OCI-LY7 (cell line): ENCODE measurements at regions not wholly inside any gene's neighbourhood (a gene's known extent, or its start where the extent isn't known, plus 50 kb on each side); places are given as distances from the start of the nearest gene placed in this dataset.

Experiments used
- BruUV-seq: library from RNA; stranded (reverse); fragments of 400-500 nt; replicated peaks from 2 replicates; lab custom pipeline; 2021; lab: Mats Ljungman, UMichigan
- CTCF ChIA-PET: fragments of 300-600 bp; sonication (Branson Sonifier 250); formaldehyde crosslinking; loops from one replicate; lab custom pipeline; 2022; ENCODE audit warnings: antibody characterized with exemption; ENCODE audit not compliant: unreplicated experiment; lab: Charles Lee
- POLR2A ChIA-PET: fragments of 300-600 bp; sonication (Branson Sonifier 250); formaldehyde crosslinking; loops from one replicate; lab custom pipeline; 2022; ENCODE audit warnings: antibody characterized with exemption; lab: Charles Lee
- DNase-seq: peaks from one replicate; pipeline ENCODE4 v3.0.0-alpha.2; 2015; ENCODE audit warnings: low spot score
- H2AFZ ChIP-seq: fragments of 200-600 bp; sonication (generic), shearing (Covaris generic); 2 replicates; pipeline ENCODE4 v1.6.1; 2014; ENCODE audit warnings: mild to moderate bottlenecking, antibody characterized with exemption, low read length, moderate library complexity
- H3K27ac ChIP-seq: fragments of 200-600 bp; sonication (generic); 2 replicates; pipeline ENCODE4 v1.5.1; 2014; ENCODE audit warnings: mixed run types, low read depth, mild to moderate bottlenecking, moderate library complexity, low read length, inconsistent platforms; ENCODE audit not compliant: poor library complexity, severe bottlenecking
- H3K36me3 ChIP-seq: fragments of 200-600 bp; sonication (generic); 2 replicates; pipeline ENCODE4 v1.6.1; 2014; ENCODE audit warnings: mild to moderate bottlenecking, antibody characterized with exemption, low read length, moderate library complexity, mixed read lengths; ENCODE audit not compliant: insufficient read depth
- H3K4me1 ChIP-seq: fragments of 200-600 bp; sonication (generic); 2 replicates; pipeline ENCODE4 v1.5.1; 2014; ENCODE audit warnings: mild to moderate bottlenecking, low read length; ENCODE audit not compliant: insufficient read depth, poor library complexity, severe bottlenecking
- H3K4me2 ChIP-seq: fragments of 200-600 bp; sonication (generic); 2 replicates; pipeline ENCODE4 v1.6.1; 2014; ENCODE audit warnings: mild to moderate bottlenecking, low read length
- H3K4me3 ChIP-seq: fragments of 200-600 bp; sonication (generic); 2 replicates; pipeline ENCODE4 v1.5.1; 2014; ENCODE audit warnings: mild to moderate bottlenecking, low read depth, low read length; ENCODE audit not compliant: poor library complexity, severe bottlenecking
- H3K79me2 ChIP-seq: fragments of 200-600 bp; sonication (generic); 2 replicates; pipeline ENCODE4 v1.6.1; 2016; ENCODE audit warnings: low read depth, mild to moderate bottlenecking, low read length, moderate library complexity, mixed read lengths; ENCODE audit not compliant: insufficient read depth
- H3K9me2 ChIP-seq: fragments of 200-600 bp; sonication (generic); 2 replicates; pipeline ENCODE4 v1.6.1; 2016; ENCODE audit warnings: mild to moderate bottlenecking, low read length, mixed read lengths; ENCODE audit not compliant: insufficient read depth
- H3K9me3 ChIP-seq: fragments of 200-600 bp; sonication (generic); 2 replicates; pipeline ENCODE4 v1.6.1; 2014; ENCODE audit warnings: mild to moderate bottlenecking, mixed run types, low read length, mixed read lengths
- H4K20me1 ChIP-seq: fragments of 200-600 bp; sonication (generic); 2 replicates; pipeline ENCODE4 v1.6.1; 2014; ENCODE audit warnings: mild to moderate bottlenecking, antibody characterized with exemption, low read length, moderate library complexity, mixed read lengths; ENCODE audit not compliant: insufficient read depth
- CTCF ChIP-seq: fragments of 200-600 bp; sonication (generic); conservative IDR thresholded peaks from 2 replicates; pipeline ENCODE4 v1.5.1; 2014; ENCODE audit warnings: mild to moderate bottlenecking, antibody characterized with exemption, low read length, moderate library complexity, mixed read lengths
- EZH2phosphoT487 ChIP-seq: fragments of 200-600 bp; sonication (generic); IDR thresholded peaks from 2 replicates; pipeline ENCODE4 v1.6.1; 2018; ENCODE audit warnings: low read depth, borderline replicate concordance, mild to moderate bottlenecking, mixed run types, antibody characterized with exemption, low read length, moderate library complexity, mixed read lengths
- intact Hi-C: fragments of 100-400 bp; cut with micrococcal nuclease; formaldehyde crosslinking; loops from one replicate; pipeline ENCODE4 v1.10.0; 2022; ENCODE audit not compliant: unreplicated experiment

- Histone ChIP-seq H3K27ac (no peak overlapping the region), H3K36me3 (no peaks in the 10 kb centered on the region), H4K20me1 (no peaks in the 10 kb centered on the region), H3K4me2 (no peak overlapping the region), H3K4me3 (no peak overlapping the region), H3K9me3 (no peaks in the 10 kb centered on the region), H3K9me2 (no peaks in the 10 kb centered on the region), H3K79me2 (no peaks in the 10 kb centered on the region), H2AFZ (no peak overlapping the region), H3K4me1 (no peaks in the 10 kb centered on the region)
- TF ChIP-seq EZH2phosphoT487 (no peak), CTCF (no peak)
- no TSS peak for BruUV-seq
- intact Hi-C loops, result no loop called here
- CTCF ChIA-PET, result no interaction called here
- POLR2A ChIA-PET, result no interaction called here
- DNase-seq, result no peak
These were observed 139.6 kb downstream of the YIPF5 start for GRCh38 chr5:144030904-144031303.

- H4K20me1 ChIP-seq, result no peaks in the 10 kb centered on the region
- H3K4me2 ChIP-seq, result no peak overlapping the region
- H3K36me3 ChIP-seq, result no peaks in the 10 kb centered on the region
- no peak overlapping the region for H3K4me3 ChIP-seq
- H3K9me3 ChIP-seq, result no peaks in the 10 kb centered on the region
- POLR2A ChIA-PET, result no interaction called here
- intact Hi-C loops, result no loop called here
- no peaks in the 10 kb centered on the region for H3K79me2 ChIP-seq
- H3K27ac ChIP-seq, result no peak overlapping the region
- CTCF ChIA-PET, result no interaction called here
- no peaks in the 10 kb centered on the region for H3K9me2 ChIP-seq
- TF ChIP-seq EZH2phosphoT487 (no peak), CTCF (no peak)
- no peak overlapping the region for H2AFZ ChIP-seq
- no TSS peak for BruUV-seq
- H3K4me1 ChIP-seq, result no peaks in the 10 kb centered on the region
- DNase-seq, result no peak
These were observed 138.1 kb downstream of the YIPF5 start for GRCh38 chr5:144032375-144032774.

GRCh38 chr5:144033486-144033885 is 137.0 kb downstream of the YIPF5 start:
- intact Hi-C loops, result no loop called here
- no TSS peak for BruUV-seq
- no peak overlapping the region for H3K4me2 ChIP-seq
- ChIA-PET POLR2A (no interaction called here), CTCF (no interaction called here)
- H3K27ac ChIP-seq, result no peak overlapping the region
- no peak overlapping the region for H2AFZ ChIP-seq
- no peaks in the 10 kb centered on the region for H3K9me3 ChIP-seq
- no peaks in the 10 kb centered on the region for H3K4me1 ChIP-seq
- H3K4me3 ChIP-seq, result no peak overlapping the region
- DNase-seq, result no peak
- no peaks in the 10 kb centered on the region for H4K20me1 ChIP-seq
- H3K9me2 ChIP-seq, result no peaks in the 10 kb centered on the region
- H3K36me3 ChIP-seq, result no peaks in the 10 kb centered on the region
- no peaks in the 10 kb centered on the region for H3K79me2 ChIP-seq
- TF ChIP-seq CTCF, result no peak
- TF ChIP-seq EZH2phosphoT487, result no peak
